ENCODE measurements at regions not wholly inside any gene's neighbourhood (a gene's known extent, or its start where the extent isn't known, plus 50 kb on each side); places are given as distances from the start of the nearest gene placed in this dataset.

- Histone ChIP-seq H3K4me3 (ENCODE audit: low read depth in 1 of 5, low read length in 5 of 5) (no peak overlapping the region), H3K9me3 (ENCODE audit: control insufficient read depth in 5 of 5, low read length in 5 of 5) (peaks cover 0 to 8% (median under 1%) of the 10 kb centered on the region in 5 donors), H3K4me1 (ENCODE audit: control insufficient read depth in 5 of 5, insufficient read depth in 5 of 5, low read length in 5 of 5) (no peaks in the 10 kb centered on the region), H3K27ac (ENCODE audit: low read depth, low read length) (no peak overlapping the region), H3K9ac (ENCODE audit: low read length in 5 of 5) (no peak overlapping the region), H3K27me3 (ENCODE audit: control insufficient read depth in 5 of 5, insufficient read depth in 4 of 5, low read length in 5 of 5) (no peaks in the 10 kb centered on the region), H3K36me3 (ENCODE audit: control insufficient read depth in 5 of 5, insufficient read depth in 5 of 5, low read length in 5 of 5) (no peaks in the 10 kb centered on the region)
Observed at GRCh38 chr9:1580215-1580614, 434.9 kb upstream of the SMARCA2 start.

GRCh38 chr9:1581926-1582325 is 433.2 kb upstream of the SMARCA2 start:
- no peak overlapping the region for H3K9ac ChIP-seq (ENCODE audit: low read length in 5 of 5)
- H3K4me1 ChIP-seq (ENCODE audit: control insufficient read depth in 5 of 5, insufficient read depth in 5 of 5, low read length in 5 of 5), result no peaks in the 10 kb centered on the region
- H3K36me3 ChIP-seq (ENCODE audit: control insufficient read depth in 5 of 5, insufficient read depth in 5 of 5, low read length in 5 of 5), result no peaks in the 10 kb centered on the region
- no peaks in the 10 kb centered on the region for H3K27me3 ChIP-seq (ENCODE audit: control insufficient read depth in 5 of 5, insufficient read depth in 4 of 5, low read length in 5 of 5)
- no peak overlapping the region for H3K27ac ChIP-seq (ENCODE audit: low read depth, low read length)
- H3K4me3 ChIP-seq (ENCODE audit: low read depth in 1 of 5, low read length in 5 of 5), result no peak overlapping the region
- H3K9me3 ChIP-seq (ENCODE audit: control insufficient read depth in 5 of 5, low read length in 5 of 5), result no peaks in the 10 kb centered on the region

- Histone ChIP-seq H3K36me3 (ENCODE audit: control insufficient read depth in 5 of 5, insufficient read depth in 5 of 5, low read length in 5 of 5) (no peaks in the 10 kb centered on the region), H3K9me3 (ENCODE audit: control insufficient read depth in 5 of 5, low read length in 5 of 5) (peaks cover 0 to 5% (median 0%) of the 10 kb centered on the region in 5 donors), H3K27ac (ENCODE audit: low read depth, low read length) (no peak overlapping the region), H3K4me1 (ENCODE audit: control insufficient read depth in 5 of 5, insufficient read depth in 5 of 5, low read length in 5 of 5) (no peaks in the 10 kb centered on the region), H3K27me3 (ENCODE audit: control insufficient read depth in 5 of 5, insufficient read depth in 4 of 5, low read length in 5 of 5) (no peaks in the 10 kb centered on the region), H3K9ac (ENCODE audit: low read length in 5 of 5) (no peak overlapping the region), H3K4me3 (ENCODE audit: low read depth in 1 of 5, low read length in 5 of 5) (no peak overlapping the region)
Observed at GRCh38 chr9:1591310-1591709, 423.8 kb upstream of the SMARCA2 start.

- H3K9me3 ChIP-seq (ENCODE audit: control insufficient read depth in 5 of 5, low read length in 5 of 5), result no peaks in the 10 kb centered on the region
- H3K27me3 ChIP-seq (ENCODE audit: control insufficient read depth in 5 of 5, insufficient read depth in 4 of 5, low read length in 5 of 5), result no peaks in the 10 kb centered on the region
- no peaks in the 10 kb centered on the region for H3K36me3 ChIP-seq (ENCODE audit: control insufficient read depth in 5 of 5, insufficient read depth in 5 of 5, low read length in 5 of 5)
- H3K4me3 ChIP-seq (ENCODE audit: low read depth in 1 of 5, low read length in 5 of 5), result no peak overlapping the region
- no peak overlapping the region for H3K9ac ChIP-seq (ENCODE audit: low read length in 5 of 5)
- peaks cover 0 to 11% (median 0%) of the 10 kb centered on the region in 5 donors for H3K4me1 ChIP-seq (ENCODE audit: control insufficient read depth in 5 of 5, insufficient read depth in 5 of 5, low read length in 5 of 5)
- H3K27ac ChIP-seq (ENCODE audit: low read depth, low read length), result no peak overlapping the region
Observed at GRCh38 chr9:1598270-1598669, 416.9 kb upstream of the SMARCA2 start.

- H3K9me3 ChIP-seq (ENCODE audit: control insufficient read depth in 5 of 5, low read length in 5 of 5), result no peaks in the 10 kb centered on the region
- H3K27me3 ChIP-seq (ENCODE audit: control insufficient read depth in 5 of 5, insufficient read depth in 4 of 5, low read length in 5 of 5), result no peaks in the 10 kb centered on the region
- H3K4me3 ChIP-seq (ENCODE audit: low read depth in 1 of 5, low read length in 5 of 5), result no peak overlapping the region
- no peaks in the 10 kb centered on the region for H3K36me3 ChIP-seq (ENCODE audit: control insufficient read depth in 5 of 5, insufficient read depth in 5 of 5, low read length in 5 of 5)
- H3K9ac ChIP-seq (ENCODE audit: low read length in 5 of 5), result no peak overlapping the region
- H3K4me1 ChIP-seq (ENCODE audit: control insufficient read depth in 5 of 5, insufficient read depth in 5 of 5, low read length in 5 of 5), result peaks cover 0 to 11% (median 0%) of the 10 kb centered on the region in 5 donors
- no peak overlapping the region for H3K27ac ChIP-seq (ENCODE audit: low read depth, low read length)
Observed at GRCh38 chr9:1599961-1600360, 415.2 kb upstream of the SMARCA2 start.

- peaks cover 0 to 6% (median 0%) of the 10 kb centered on the region in 5 donors for H3K36me3 ChIP-seq (ENCODE audit: control insufficient read depth in 5 of 5, insufficient read depth in 5 of 5, low read length in 5 of 5)
- H3K9me3 ChIP-seq (ENCODE audit: control insufficient read depth in 5 of 5, low read length in 5 of 5), result no peaks in the 10 kb centered on the region
- H3K4me1 ChIP-seq (ENCODE audit: control insufficient read depth in 5 of 5, insufficient read depth in 5 of 5, low read length in 5 of 5), result peaks cover 0 to 2% (median 0%) of the 10 kb centered on the region in 5 donors
- no peak overlapping the region for H3K9ac ChIP-seq (ENCODE audit: low read length in 5 of 5)
- no peak overlapping the region for H3K27ac ChIP-seq (ENCODE audit: low read depth, low read length)
- H3K4me3 ChIP-seq (ENCODE audit: low read depth in 1 of 5, low read length in 5 of 5), result no peak overlapping the region
- no peaks in the 10 kb centered on the region for H3K27me3 ChIP-seq (ENCODE audit: control insufficient read depth in 5 of 5, insufficient read depth in 4 of 5, low read length in 5 of 5)
Observed at GRCh38 chr9:1604942-1605560, 410.1 kb upstream of the SMARCA2 start.

GRCh38 chr9:1606253-1606652 is 408.9 kb upstream of the SMARCA2 start:
- H3K9me3 ChIP-seq (ENCODE audit: control insufficient read depth in 5 of 5, low read length in 5 of 5), result no peaks in the 10 kb centered on the region
- H3K27me3 ChIP-seq (ENCODE audit: control insufficient read depth in 5 of 5, insufficient read depth in 4 of 5, low read length in 5 of 5), result no peaks in the 10 kb centered on the region
- H3K27ac ChIP-seq (ENCODE audit: low read depth, low read length), result no peak overlapping the region
- H3K36me3 ChIP-seq (ENCODE audit: control insufficient read depth in 5 of 5, insufficient read depth in 5 of 5, low read length in 5 of 5), result peaks cover 0 to 6% (median 0%) of the 10 kb centered on the region in 5 donors
- no peak overlapping the region for H3K9ac ChIP-seq (ENCODE audit: low read length in 5 of 5)
- H3K4me3 ChIP-seq (ENCODE audit: low read depth in 1 of 5, low read length in 5 of 5), result no peak overlapping the region
- H3K4me1 ChIP-seq (ENCODE audit: control insufficient read depth in 5 of 5, insufficient read depth in 5 of 5, low read length in 5 of 5), result no peaks in the 10 kb centered on the region

- no peak overlapping the region for H3K4me3 ChIP-seq (ENCODE audit: low read depth in 1 of 5, low read length in 5 of 5)
- no peaks in the 10 kb centered on the region for H3K4me1 ChIP-seq (ENCODE audit: control insufficient read depth in 5 of 5, insufficient read depth in 5 of 5, low read length in 5 of 5)
- no peak overlapping the region for H3K27ac ChIP-seq (ENCODE audit: low read depth, low read length)
- H3K9me3 ChIP-seq (ENCODE audit: control insufficient read depth in 5 of 5, low read length in 5 of 5), result peaks cover 0 to 6% (median 0%) of the 10 kb centered on the region in 5 donors
- no peak overlapping the region for H3K9ac ChIP-seq (ENCODE audit: low read length in 5 of 5)
- peaks cover 0 to 2% (median 0%) of the 10 kb centered on the region in 5 donors for H3K36me3 ChIP-seq (ENCODE audit: control insufficient read depth in 5 of 5, insufficient read depth in 5 of 5, low read length in 5 of 5)
- H3K27me3 ChIP-seq (ENCODE audit: control insufficient read depth in 5 of 5, insufficient read depth in 4 of 5, low read length in 5 of 5), result no peaks in the 10 kb centered on the region
Observed at GRCh38 chr9:1612886-1613285, 402.3 kb upstream of the SMARCA2 start.

- no peak overlapping the region for H3K4me3 ChIP-seq (ENCODE audit: low read depth in 1 of 5, low read length in 5 of 5)
- no peak overlapping the region for H3K27ac ChIP-seq (ENCODE audit: low read depth, low read length)
- H3K4me1 ChIP-seq (ENCODE audit: control insufficient read depth in 5 of 5, insufficient read depth in 5 of 5, low read length in 5 of 5), result no peaks in the 10 kb centered on the region
- H3K9ac ChIP-seq (ENCODE audit: low read length in 5 of 5), result no peak overlapping the region
- H3K9me3 ChIP-seq (ENCODE audit: control insufficient read depth in 5 of 5, low read length in 5 of 5), result peaks cover 0 to 6% (median 0%) of the 10 kb centered on the region in 5 donors
- H3K27me3 ChIP-seq (ENCODE audit: control insufficient read depth in 5 of 5, insufficient read depth in 4 of 5, low read length in 5 of 5), result no peaks in the 10 kb centered on the region
- H3K36me3 ChIP-seq (ENCODE audit: control insufficient read depth in 5 of 5, insufficient read depth in 5 of 5, low read length in 5 of 5), result peaks cover 0 to 12% (median 0%) of the 10 kb centered on the region in 5 donors
Observed at GRCh38 chr9:1617419-1617818, 397.7 kb upstream of the SMARCA2 start.

GRCh38 chr9:1619915-1620710 is 395.0 kb upstream of the SMARCA2 start:
- Histone ChIP-seq H3K27ac (ENCODE audit: low read depth, low read length) (no peak overlapping the region), H3K27me3 (ENCODE audit: control insufficient read depth in 5 of 5, insufficient read depth in 4 of 5, low read length in 5 of 5) (no peaks in the 10 kb centered on the region), H3K36me3 (ENCODE audit: control insufficient read depth in 5 of 5, insufficient read depth in 5 of 5, low read length in 5 of 5) (peaks cover 0 to 12% (median 0%) of the 10 kb centered on the region in 5 donors), H3K4me1 (ENCODE audit: control insufficient read depth in 5 of 5, insufficient read depth in 5 of 5, low read length in 5 of 5) (no peaks in the 10 kb centered on the region), H3K4me3 (ENCODE audit: low read depth in 1 of 5, low read length in 5 of 5) (no peak overlapping the region), H3K9me3 (ENCODE audit: control insufficient read depth in 5 of 5, low read length in 5 of 5) (peaks cover 0 to 6% (median 0%) of the 10 kb centered on the region in 5 donors), H3K9ac (ENCODE audit: low read length in 5 of 5) (no peak overlapping the region)
